ENCODE measurements at regions not wholly inside any gene's neighbourhood (a gene's known extent, or its start where the extent isn't known, plus 50 kb on each side); places are given as distances from the start of the nearest gene placed in this dataset.

DNA sequence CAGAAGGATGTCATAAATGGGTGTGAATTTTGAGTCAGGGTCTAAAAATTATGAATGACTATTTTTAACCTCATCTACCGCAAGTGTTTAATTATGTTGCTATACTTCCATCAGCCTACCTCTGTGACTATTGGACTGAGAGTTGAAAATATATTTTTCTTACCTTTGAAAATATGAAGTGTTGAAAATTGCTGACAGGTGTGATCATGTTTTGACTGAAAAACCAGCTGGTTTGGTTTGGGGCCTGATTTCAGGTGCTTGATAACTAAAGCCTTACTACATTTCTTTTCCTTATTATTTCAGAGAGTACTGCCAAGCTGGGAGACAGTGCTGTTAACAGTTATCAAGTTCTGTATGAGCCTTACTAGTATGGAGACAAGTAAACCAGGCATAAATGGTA, 107.2 kb upstream of the DUSP10 start:
- Mint-ChIP-seq H3K36me3 (ENCODE audit: low read depth) (no peaks in the 10 kb centered on the region), H3K4me1 (no peaks in the 10 kb centered on the region), H3K27me3 (peaks cover 1% of the 10 kb centered on the region), H3K9me3 (peaks cover 2% of the 10 kb centered on the region), H3K27ac (no peak overlapping the region), H3K4me3 (no peak overlapping the region)
- no peak for DNase-seq
- ChIA-PET POLR2A (no interaction called here), CTCF (interaction anchor here (1.0 to 1.1 kb wide), 2 partner anchors 11 to 20 kb away, joined by 3 to 4 read pairs; no protein-coding TSS in a partner anchor)

DNA sequence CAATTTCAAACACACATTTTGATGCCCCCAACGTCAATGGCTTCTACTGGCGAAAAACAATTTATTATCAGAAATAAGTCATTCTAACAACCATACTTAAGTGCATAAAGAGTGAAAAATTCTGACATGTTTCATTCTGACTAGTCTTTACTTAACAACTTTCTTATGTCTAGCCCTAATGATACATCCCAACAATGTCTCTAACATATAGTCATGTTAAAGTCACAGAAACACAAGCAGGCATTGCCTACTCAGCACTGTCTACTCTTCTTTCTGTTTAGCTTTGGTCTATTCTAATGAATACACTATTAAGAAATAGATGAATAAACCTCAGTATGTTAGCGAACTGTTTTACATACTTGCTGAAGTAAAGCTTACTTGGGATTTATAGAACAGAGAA, 105.8 kb upstream of the DUSP10 start:
- ChIA-PET POLR2A (no interaction called here), CTCF (interaction anchor here (1.1 kb wide), 1 partner anchor 368 kb away, joined by 3 read pairs; no protein-coding TSS in a partner anchor)
- DNase-seq: no peak
- peaks cover 2% of the 10 kb centered on the region for H3K9me3 Mint-ChIP-seq
- H3K27me3 Mint-ChIP-seq: peaks cover 1% of the 10 kb centered on the region
- no peaks in the 10 kb centered on the region for H3K36me3 Mint-ChIP-seq (ENCODE audit: low read depth)
- no peaks in the 10 kb centered on the region for H3K4me1 Mint-ChIP-seq
- no peak overlapping the region for H3K4me3 Mint-ChIP-seq
- no peak overlapping the region for H3K27ac Mint-ChIP-seq

DNA sequence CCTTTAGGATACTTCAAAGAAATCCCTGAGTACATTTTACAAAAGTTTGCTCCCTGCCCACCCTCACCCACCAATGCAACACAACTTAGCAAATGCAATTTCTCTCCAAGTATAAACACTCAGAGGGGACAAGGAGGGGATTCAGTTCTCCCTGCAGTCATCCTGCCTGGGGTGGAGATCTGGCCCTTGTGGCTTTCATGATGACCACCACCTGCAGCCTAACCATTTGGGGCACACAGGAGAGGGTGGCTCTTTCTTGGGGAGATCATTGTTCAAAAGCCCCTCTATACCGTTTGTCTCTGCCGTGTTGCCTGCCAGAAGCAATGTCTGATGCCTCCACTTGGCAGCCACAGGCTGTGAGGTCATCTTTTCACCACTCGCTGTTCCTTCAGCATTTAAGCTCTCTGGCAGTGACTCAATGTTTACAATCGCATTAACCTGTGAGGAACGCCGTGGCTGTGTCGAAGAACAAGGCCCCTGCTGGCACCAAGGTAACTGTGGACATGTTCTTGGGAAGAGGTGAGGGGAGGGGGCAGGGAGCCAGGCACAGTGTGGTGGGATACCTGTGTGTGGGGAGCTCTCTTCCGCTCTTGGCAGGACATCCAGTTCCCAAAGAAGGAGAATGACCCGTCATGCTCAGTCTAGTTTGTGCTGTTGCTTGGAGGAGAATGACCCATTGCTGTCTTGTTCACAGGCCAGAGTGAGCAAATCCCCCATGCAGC, 103.9 kb upstream of the DUSP10 start:
- H3K36me3 Mint-ChIP-seq (ENCODE audit: low read depth): no peaks in the 10 kb centered on the region
- H3K27ac Mint-ChIP-seq: no peak overlapping the region
- POLR2A ChIA-PET: no interaction called here
- CTCF ChIA-PET: interaction anchor here (1.0 to 2.2 kb wide), 3 partner anchors 16 to 75 kb away, joined by 3 to 5 read pairs (median 4); no protein-coding TSS in a partner anchor
- peaks cover 1% of the 10 kb centered on the region for H3K27me3 Mint-ChIP-seq
- DNase-seq: no peak
- peaks cover 10% of the 10 kb centered on the region for H3K4me1 Mint-ChIP-seq
- peaks cover 2% of the 10 kb centered on the region for H3K9me3 Mint-ChIP-seq
- H3K4me3 Mint-ChIP-seq: no peak overlapping the region

- CTCF ChIA-PET: interaction anchor here (0.6 kb wide), 1 partner anchor 1903 kb away, joined by 3 read pairs; no protein-coding TSS in a partner anchor
- Mint-ChIP-seq H3K27ac (no peak overlapping the region), H3K36me3 (ENCODE audit: low read depth) (no peaks in the 10 kb centered on the region), H3K4me1 (peaks cover 46% of the 10 kb centered on the region), H3K27me3 (peaks cover 1% of the 10 kb centered on the region), H3K9me3 (no peaks in the 10 kb centered on the region), H3K4me3 (no peak overlapping the region)
- DNase-seq: no peak
- POLR2A ChIA-PET: no interaction called here
These were observed 100.1 kb upstream of the DUSP10 start for GRCh38 chr1:221841983-221842335.

- ChIA-PET POLR2A (no interaction called here), CTCF (interaction anchor here (0.6 kb wide), 1 partner anchor 1903 kb away, joined by 3 read pairs; no protein-coding TSS in a partner anchor)
- H3K27me3 Mint-ChIP-seq: peaks cover 1% of the 10 kb centered on the region
- no peak overlapping the region for H3K27ac Mint-ChIP-seq
- H3K4me1 Mint-ChIP-seq: peaks cover 50% of the 10 kb centered on the region
- no peak for DNase-seq
- no peaks in the 10 kb centered on the region for H3K9me3 Mint-ChIP-seq
- no peak overlapping the region for H3K4me3 Mint-ChIP-seq
- no peaks in the 10 kb centered on the region for H3K36me3 Mint-ChIP-seq (ENCODE audit: low read depth)
These were observed 99.5 kb upstream of the DUSP10 start for GRCh38 chr1:221841251-221841982.

- Mint-ChIP-seq H3K4me3 (no peak overlapping the region), H3K9me3 (no peaks in the 10 kb centered on the region), H3K27ac (no peak overlapping the region), H3K27me3 (peaks cover 1% of the 10 kb centered on the region), H3K36me3 (ENCODE audit: low read depth) (no peaks in the 10 kb centered on the region), H3K4me1 (peaks cover 53% of the 10 kb centered on the region)
- DNase-seq: no peak
- POLR2A ChIA-PET: no interaction called here
- CTCF ChIA-PET: no interaction called here
These were observed 98.8 kb upstream of the DUSP10 start for GRCh38 chr1:221840511-221841243.

DNA sequence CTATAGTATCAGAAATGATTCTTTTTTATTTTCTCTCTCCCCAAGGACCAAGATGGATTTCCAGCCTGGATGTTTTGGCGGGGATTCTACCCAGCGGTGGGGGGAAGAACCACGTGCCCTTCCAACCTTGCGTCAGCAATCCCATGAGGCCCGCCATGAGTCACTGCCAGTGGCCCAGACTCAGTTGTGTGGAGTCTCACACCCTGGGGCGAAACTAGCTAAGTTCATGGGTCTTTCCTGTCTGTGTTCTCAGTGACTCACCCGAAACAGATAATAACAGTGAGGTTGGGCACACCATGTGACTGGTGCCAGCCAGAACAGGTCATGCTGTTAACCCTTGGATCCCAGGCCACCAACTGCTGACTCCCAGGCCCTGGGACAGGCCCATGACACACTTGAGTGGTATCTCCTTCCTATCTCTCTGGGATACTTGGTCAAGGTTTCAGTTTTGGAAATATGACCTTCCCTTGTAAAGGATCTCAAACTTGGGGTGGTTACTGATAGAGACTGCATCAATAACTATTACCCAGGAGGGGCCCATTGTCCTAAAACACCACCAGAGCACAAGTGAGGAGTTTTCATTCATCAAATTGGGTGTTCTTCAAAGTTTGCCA, 98.0 kb upstream of the DUSP10 start:
- ChIA-PET POLR2A (no interaction called here), CTCF (interaction anchor here (2.0 kb wide), 1 partner anchor 13 kb away, joined by 5 read pairs; no protein-coding TSS in a partner anchor)
- Mint-ChIP-seq H3K36me3 (ENCODE audit: low read depth) (no peaks in the 10 kb centered on the region), H3K4me3 (no peak overlapping the region), H3K27me3 (peaks cover 1% of the 10 kb centered on the region), H3K27ac (peak overlapping the region; percentile 70), H3K4me1 (peaks cover 57% of the 10 kb centered on the region), H3K9me3 (no peaks in the 10 kb centered on the region)
- DNase-seq: peak; percentile 37

GRCh38 chr1:221839321-221839720, 97.4 kb upstream of the DUSP10 start:
- POLR2A ChIA-PET: no interaction called here

GRCh38 chr1:221837896-221838295, 96.0 kb upstream of the DUSP10 start:
- no peaks in the 10 kb centered on the region for H3K27me3 Mint-ChIP-seq
- DNase-seq: peak; percentile 55
- CTCF ChIA-PET: interaction anchor here (1.2 to 2.5 kb wide), 5 partner anchors 9 to 59 kb away, joined by 3 to 13 read pairs (median 4); no protein-coding TSS in a partner anchor
- POLR2A ChIA-PET: no interaction called here
- H3K4me3 Mint-ChIP-seq: peak overlapping the region; percentile 35
- no peaks in the 10 kb centered on the region for H3K36me3 Mint-ChIP-seq (ENCODE audit: low read depth)
- no peaks in the 10 kb centered on the region for H3K9me3 Mint-ChIP-seq
- H3K27ac Mint-ChIP-seq: peak overlapping the region; percentile 59
- H3K4me1 Mint-ChIP-seq: peaks cover 70% of the 10 kb centered on the region

More at GRCh38 chr1:221839321-221839720, 97.4 kb upstream of the DUSP10 start:
- Mint-ChIP-seq H3K4me3 (no peak overlapping the region), H3K27ac (no peak overlapping the region), H3K27me3 (no peaks in the 10 kb centered on the region), H3K9me3 (no peaks in the 10 kb centered on the region), H3K4me1 (peaks cover 61% of the 10 kb centered on the region), H3K36me3 (ENCODE audit: low read depth) (no peaks in the 10 kb centered on the region)
- CTCF ChIA-PET: interaction anchor here (2.0 kb wide), 1 partner anchor 14 kb away, joined by 5 read pairs; no protein-coding TSS in a partner anchor
- no peak for DNase-seq

- no peak for DNase-seq
- ChIA-PET CTCF (interaction anchor here (1.2 to 1.8 kb wide), 2 partner anchors 11 to 157 kb away, joined by 5 read pairs; no protein-coding TSS in a partner anchor), POLR2A (no interaction called here)
- Mint-ChIP-seq H3K4me1 (peaks cover 59% of the 10 kb centered on the region), H3K36me3 (ENCODE audit: low read depth) (no peaks in the 10 kb centered on the region), H3K9me3 (no peaks in the 10 kb centered on the region), H3K27ac (no peak overlapping the region), H3K27me3 (no peaks in the 10 kb centered on the region), H3K4me3 (no peak overlapping the region)
These were observed 93.0 kb upstream of the DUSP10 start for GRCh38 chr1:221834698-221835513.

DNA sequence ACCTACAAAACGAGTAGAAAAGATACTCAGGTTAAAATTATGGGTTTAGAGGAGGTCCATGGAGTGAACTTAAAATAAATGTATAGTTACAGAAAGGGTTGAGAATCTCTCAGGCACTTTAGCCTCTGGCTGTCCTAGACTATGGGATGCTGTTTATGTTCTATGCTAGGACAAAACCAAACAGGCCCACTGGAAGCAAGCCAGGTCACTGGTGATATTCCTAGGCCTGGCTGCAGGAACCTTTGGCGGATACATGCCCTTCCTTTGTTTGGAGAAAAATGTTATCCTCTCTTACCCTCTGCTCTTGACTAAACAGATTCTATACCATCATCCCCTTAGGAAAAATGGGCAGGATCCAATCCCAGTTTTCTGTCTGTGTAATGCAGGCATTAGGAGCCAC, 90.7 kb upstream of the DUSP10 start:
- CTCF ChIA-PET: interaction anchor here (1.3 to 1.8 kb wide), 2 partner anchors 37 to 159 kb away, joined by 3 to 5 read pairs; no protein-coding TSS in a partner anchor
- no peaks in the 10 kb centered on the region for H3K27me3 Mint-ChIP-seq
- no peak overlapping the region for H3K27ac Mint-ChIP-seq
- no peak for DNase-seq
- peaks cover 61% of the 10 kb centered on the region for H3K4me1 Mint-ChIP-seq
- peaks cover 4% of the 10 kb centered on the region for H3K9me3 Mint-ChIP-seq
- POLR2A ChIA-PET: no interaction called here
- H3K4me3 Mint-ChIP-seq: no peak overlapping the region
- H3K36me3 Mint-ChIP-seq (ENCODE audit: low read depth): no peaks in the 10 kb centered on the region

DNA sequence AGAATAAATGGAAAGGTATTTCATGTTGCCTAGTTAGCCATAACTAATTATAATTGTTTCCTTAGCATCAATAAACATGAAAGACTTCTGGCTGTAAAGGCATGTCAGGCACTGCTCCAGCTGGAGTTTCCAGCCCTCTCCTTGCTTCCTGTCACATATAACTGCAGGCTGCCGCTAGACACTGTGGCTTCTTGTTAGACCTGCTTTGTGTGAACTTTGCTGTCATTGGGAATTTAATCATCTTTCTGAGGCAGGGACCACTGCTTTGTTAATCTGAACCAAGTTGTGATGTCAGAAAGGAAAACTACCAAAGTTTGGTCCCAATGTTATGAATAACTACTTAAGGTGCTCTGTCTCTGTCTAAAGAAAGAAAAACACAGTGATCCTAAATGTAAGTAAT, 90.3 kb upstream of the DUSP10 start:
- DNase-seq: no peak
- Mint-ChIP-seq H3K4me1 (peaks cover 60% of the 10 kb centered on the region), H3K27me3 (no peaks in the 10 kb centered on the region), H3K4me3 (no peak overlapping the region), H3K9me3 (peaks cover 7% of the 10 kb centered on the region), H3K27ac (no peak overlapping the region), H3K36me3 (ENCODE audit: low read depth) (no peaks in the 10 kb centered on the region)
- POLR2A ChIA-PET: no interaction called here
- CTCF ChIA-PET: no interaction called here

Data from activated CD4-positive, alpha-beta T cell treated with anti-CD3 and anti-CD28 coated beads, Interleukin-2, amount 10 ng/mL, durations not matched to agents 7 days and 5 days (primary cell).